DND-41 (cell line): ENCODE measurements at regions not wholly inside any gene's neighbourhood (a gene's known extent, or its start where the extent isn't known, plus 50 kb on each side); places are given as distances from the start of the nearest gene placed in this dataset.

ENCODE experiments used
- CTCF ChIP-seq: IDR thresholded peaks from 2 replicates; pipeline ENCODE4 v1.5.1; 2012; ENCODE audit warnings: borderline replicate concordance, low read length, moderate library complexity, mild to moderate bottlenecking; ENCODE audit not compliant: poor library complexity, severe bottlenecking; ENCODE audit errors: extremely low read depth
- EZH2 ChIP-seq: IDR thresholded peaks from 3 replicates; pipeline ENCODE4 v1.6.1; 2012; ENCODE audit warnings: borderline replicate concordance, low read depth, mild to moderate bottlenecking, moderate library complexity, low read length, inconsistent platforms; ENCODE audit not compliant: severe bottlenecking

DNA sequence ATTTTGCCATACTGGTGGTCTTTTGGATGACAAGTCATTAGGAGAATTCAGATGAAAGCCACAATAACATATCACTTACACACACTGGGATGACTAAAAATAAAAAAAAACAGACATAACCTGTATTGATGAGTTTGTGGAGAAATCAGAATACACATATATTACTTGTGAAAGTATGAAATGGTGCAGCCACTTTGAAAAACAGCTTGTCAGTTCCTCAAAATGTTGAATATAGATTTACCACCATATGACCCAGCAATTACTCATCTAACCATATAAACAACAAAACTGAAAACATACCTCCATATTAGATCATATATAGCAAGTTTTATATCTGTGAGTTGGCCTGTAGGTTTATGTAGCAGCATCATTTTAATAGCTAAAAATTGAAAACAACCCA lies 608.7 kb downstream of the TLL1 start:
- TF ChIP-seq CTCF (no peak), EZH2 (no peak)
